ENCODE measurements at regions not wholly inside any gene's neighbourhood (a gene's known extent, or its start where the extent isn't known, plus 50 kb on each side); places are given as distances from the start of the nearest gene placed in this dataset.

DNA sequence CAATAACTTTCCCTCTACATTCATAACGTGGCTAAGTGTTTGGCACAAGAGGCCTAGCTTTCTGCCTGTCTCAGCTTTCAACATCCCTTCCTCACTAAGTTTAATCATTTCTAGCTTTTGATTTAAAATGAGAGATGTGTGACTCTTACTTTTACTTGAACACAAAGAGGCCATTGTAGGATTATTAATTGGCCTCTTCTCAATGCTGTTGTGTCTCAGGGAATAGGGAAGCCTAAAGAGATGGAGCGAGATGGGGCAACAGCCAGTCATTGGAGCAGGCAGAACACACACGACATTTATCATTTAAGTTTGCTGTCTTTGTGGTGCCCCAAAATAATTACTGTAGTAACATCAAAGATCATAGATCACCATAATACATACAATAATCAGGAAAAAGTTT, 167.1 kb upstream of the TRIM24 start:
- Mint-ChIP-seq H3K27ac (no peak overlapping the region), H3K36me3 (peaks cover 4% of the 10 kb centered on the region), H3K4me3 (no peak overlapping the region), H3K9me3 (peaks cover 14% of the 10 kb centered on the region), H3K4me1 (ENCODE audit: low read depth in 2 of 2) (no peaks in the 10 kb centered on the region), H3K27me3 (peaks cover 3 to 9% of the 10 kb centered on the region in 2 donors)
- ATAC-seq (no peak), DNase-seq (ENCODE audit: low spot score) (no peak)

DNA sequence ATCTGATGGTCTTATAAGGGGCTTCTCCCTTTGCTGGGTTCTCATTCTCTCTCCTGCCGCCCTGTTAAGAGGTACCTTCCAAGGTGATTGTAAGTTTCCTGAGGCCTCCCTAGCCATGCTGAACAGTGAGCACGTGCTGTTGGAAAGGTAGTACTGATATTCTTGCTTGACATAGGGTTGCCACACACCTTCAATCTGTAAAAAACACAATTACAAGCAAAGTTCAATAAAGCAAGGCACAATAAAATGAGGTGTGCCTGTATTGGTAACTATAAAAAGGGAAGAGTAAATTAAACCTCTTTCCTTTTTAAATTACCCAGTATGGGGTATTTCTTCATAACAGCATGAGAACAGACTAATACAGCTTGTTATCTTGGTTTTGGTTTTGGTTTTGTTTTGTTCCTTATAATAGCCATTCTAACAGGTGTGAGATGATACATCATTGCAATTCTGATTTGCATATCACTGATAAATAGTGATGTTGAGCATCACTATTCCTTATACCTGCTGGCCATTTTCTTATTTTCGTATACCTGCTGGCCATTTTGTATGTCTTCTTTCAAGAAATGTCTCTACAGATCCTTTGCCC, 164.9 kb upstream of the TRIM24 start:
- Mint-ChIP-seq H3K4me3 (no peak overlapping the region), H3K36me3 (no peaks in the 10 kb centered on the region), H3K27me3 (peaks cover 0 to 1% of the 10 kb centered on the region in 2 donors), H3K27ac (no peak overlapping the region), H3K9me3 (peaks cover 3% of the 10 kb centered on the region), H3K4me1 (ENCODE audit: low read depth in 2 of 2) (no peaks in the 10 kb centered on the region)
- DNase-seq (ENCODE audit: low spot score) (no peak), ATAC-seq (no peak)

DNA sequence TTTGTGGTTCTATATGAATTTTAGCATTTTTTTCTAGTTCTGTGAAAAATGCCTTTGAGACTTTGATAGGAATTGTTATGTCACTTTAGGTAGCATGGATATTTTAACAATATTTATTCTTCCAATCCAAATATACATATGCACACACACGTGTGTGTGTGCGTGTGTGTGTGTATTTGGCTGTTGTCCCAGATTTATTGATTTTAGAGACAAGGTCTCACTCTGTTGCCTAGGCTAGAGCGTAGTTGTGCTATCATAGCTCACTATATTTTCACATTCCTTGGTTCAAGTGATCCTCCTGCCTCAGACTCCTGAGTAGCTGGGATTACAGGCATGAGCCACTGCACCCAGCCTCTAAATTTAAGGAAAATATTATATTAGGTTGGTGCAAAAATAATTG, 162.5 kb upstream of the TRIM24 start:
- no peak overlapping the region for H3K27ac Mint-ChIP-seq
- DNase-seq (ENCODE audit: low spot score) (no peak), ATAC-seq (no peak)
- no peaks in the 10 kb centered on the region for H3K36me3 Mint-ChIP-seq
- no peaks in the 10 kb centered on the region for H3K27me3 Mint-ChIP-seq
- no peak overlapping the region for H3K4me3 Mint-ChIP-seq
- H3K9me3 Mint-ChIP-seq, result no peaks in the 10 kb centered on the region
- no peaks in the 10 kb centered on the region for H3K4me1 Mint-ChIP-seq (ENCODE audit: low read depth in 2 of 2)

DNA sequence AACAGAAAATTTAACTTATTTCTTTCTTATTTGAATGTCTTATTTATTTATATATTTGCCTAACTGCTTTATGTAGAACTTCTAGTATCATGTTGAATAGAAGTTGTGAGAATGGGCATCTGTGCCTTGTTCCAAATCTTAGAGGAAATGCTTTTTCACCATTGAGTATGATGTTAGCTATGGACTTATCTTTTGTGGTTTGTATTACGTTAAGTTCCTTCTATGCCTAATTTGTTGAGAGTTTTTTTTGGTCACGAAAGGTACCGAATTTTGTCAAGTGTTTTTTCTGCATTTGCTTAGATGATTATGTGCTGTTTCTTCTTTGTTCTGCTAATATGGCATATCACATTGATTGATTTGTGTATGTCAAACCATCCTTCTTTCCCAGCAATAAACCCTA, 161.0 kb upstream of the TRIM24 start:
- DNase-seq (ENCODE audit: low spot score) (no peak), ATAC-seq (no peak)
- Mint-ChIP-seq H3K36me3 (no peaks in the 10 kb centered on the region), H3K4me3 (no peak overlapping the region), H3K4me1 (ENCODE audit: low read depth in 2 of 2) (no peaks in the 10 kb centered on the region), H3K27me3 (no peaks in the 10 kb centered on the region), H3K9me3 (no peaks in the 10 kb centered on the region), H3K27ac (no peak overlapping the region)

DNA sequence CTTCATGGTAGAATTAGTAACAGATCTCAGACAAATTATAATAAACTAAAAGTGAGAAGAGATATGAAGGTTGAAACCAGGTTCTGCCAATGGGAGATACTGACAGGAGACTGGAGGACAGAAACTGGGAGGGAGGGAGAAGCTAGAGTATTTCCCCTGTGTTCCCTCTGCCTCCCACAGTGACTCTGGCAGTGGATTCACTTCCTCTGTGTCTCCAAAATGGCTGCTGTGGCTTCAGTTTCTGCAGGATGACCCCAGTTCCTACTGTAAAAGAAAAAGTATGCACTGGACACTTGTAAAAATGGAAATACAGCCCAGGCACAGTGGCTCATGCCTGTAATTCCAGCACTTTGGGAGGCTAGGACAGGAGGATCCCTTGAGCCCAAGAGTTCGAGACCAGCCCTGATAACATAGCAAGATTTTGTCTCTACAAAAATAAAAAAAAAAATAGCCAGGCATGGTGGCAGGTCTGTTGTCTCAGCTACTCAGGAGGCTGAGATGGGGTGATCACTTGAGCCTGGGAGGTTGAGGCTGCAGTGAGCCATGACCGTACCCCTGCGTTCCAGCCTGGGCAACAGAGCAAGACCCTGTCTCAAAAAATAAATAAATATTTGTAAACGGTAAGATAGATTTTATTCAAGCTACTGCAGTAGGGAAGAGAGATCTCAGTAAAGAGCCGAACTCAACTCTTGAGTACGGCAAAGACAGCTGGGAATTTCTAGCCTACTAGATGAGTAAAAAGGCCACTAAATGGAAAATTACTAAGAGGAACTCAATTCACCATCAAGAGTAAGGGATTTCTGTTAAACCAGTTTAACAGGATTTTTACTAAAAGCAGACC, 156.6 kb upstream of the TRIM24 start:
- no peak overlapping the region for H3K4me3 Mint-ChIP-seq
- H3K9me3 Mint-ChIP-seq, result no peaks in the 10 kb centered on the region
- H3K27ac Mint-ChIP-seq, result no peak overlapping the region
- no peaks in the 10 kb centered on the region for H3K36me3 Mint-ChIP-seq
- no peaks in the 10 kb centered on the region for H3K27me3 Mint-ChIP-seq
- ATAC-seq (no peak), DNase-seq (ENCODE audit: low spot score) (no peak)
- H3K4me1 Mint-ChIP-seq (ENCODE audit: low read depth in 2 of 2), result no peaks in the 10 kb centered on the region

DNA sequence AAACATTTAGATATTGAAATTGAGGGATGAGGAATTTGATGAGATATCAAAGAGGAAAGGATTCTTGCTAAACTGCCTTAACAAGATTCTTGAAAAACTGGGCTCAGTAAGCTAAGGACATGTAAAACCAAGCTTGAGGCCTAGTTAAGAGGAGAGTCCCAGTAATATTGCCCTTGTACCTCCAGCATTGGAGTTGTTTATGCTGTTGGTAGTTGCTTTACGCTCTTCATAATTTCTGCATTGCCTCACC, 156.1 kb upstream of the TRIM24 start:
- Mint-ChIP-seq H3K27me3 (no peaks in the 10 kb centered on the region), H3K4me3 (no peak overlapping the region), H3K27ac (no peak overlapping the region), H3K36me3 (no peaks in the 10 kb centered on the region), H3K9me3 (no peaks in the 10 kb centered on the region), H3K4me1 (ENCODE audit: low read depth in 2 of 2) (no peaks in the 10 kb centered on the region)
- DNase-seq (ENCODE audit: low spot score), result no peak
- no peak for ATAC-seq

DNA sequence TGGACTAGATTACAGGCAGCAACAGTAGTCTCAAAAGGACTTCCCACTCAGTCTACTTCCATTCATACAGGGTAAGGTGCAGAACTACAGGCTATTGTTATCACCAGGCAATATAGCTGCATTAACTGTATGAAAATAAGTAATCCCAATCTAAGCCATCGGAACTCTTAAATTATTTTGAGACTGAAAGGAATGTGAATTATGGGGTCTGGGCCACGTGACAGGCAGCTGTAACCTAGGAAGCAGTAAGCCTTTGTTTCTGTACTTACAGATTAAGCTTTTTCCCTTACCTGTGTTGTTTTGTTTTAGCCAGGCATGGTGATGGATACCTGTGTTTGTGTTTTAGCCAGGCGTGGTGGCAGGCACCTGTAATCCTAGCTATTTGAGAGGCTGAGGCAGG, 152.4 kb upstream of the TRIM24 start:
- Mint-ChIP-seq H3K27ac (no peak overlapping the region), H3K4me1 (ENCODE audit: low read depth in 2 of 2) (no peaks in the 10 kb centered on the region), H3K36me3 (no peaks in the 10 kb centered on the region), H3K9me3 (peaks cover 4% of the 10 kb centered on the region), H3K4me3 (no peak overlapping the region), H3K27me3 (peaks cover 0 to 3% of the 10 kb centered on the region in 2 donors)
- DNase-seq (ENCODE audit: low spot score) (no peak), ATAC-seq (no peak)

DNA sequence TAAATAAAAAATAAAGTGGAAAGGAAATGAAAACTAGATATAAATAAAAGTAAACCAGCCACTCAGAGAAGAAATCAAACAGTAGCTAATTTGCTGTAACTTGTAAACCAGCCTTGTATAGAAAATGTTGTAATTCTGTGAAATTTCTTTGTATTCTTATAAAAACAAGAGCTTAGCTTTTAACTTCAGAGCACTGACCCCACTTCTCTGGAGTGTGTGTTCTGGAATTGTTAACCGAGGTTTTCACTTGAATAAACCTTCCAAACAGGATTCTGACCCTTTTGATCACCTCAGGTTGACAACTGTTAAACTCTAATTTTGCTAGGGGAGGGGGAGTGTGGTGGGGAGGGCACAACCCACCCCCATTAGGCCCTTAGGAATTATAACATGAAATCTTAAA, 151.9 kb upstream of the TRIM24 start:
- H3K27me3 Mint-ChIP-seq, result peaks cover 0 to 3% of the 10 kb centered on the region in 2 donors
- DNase-seq (ENCODE audit: low spot score) (no peak), ATAC-seq (no peak)
- H3K9me3 Mint-ChIP-seq, result peaks cover 4% of the 10 kb centered on the region
- no peak overlapping the region for H3K4me3 Mint-ChIP-seq
- H3K27ac Mint-ChIP-seq, result no peak overlapping the region
- no peaks in the 10 kb centered on the region for H3K4me1 Mint-ChIP-seq (ENCODE audit: low read depth in 2 of 2)
- no peaks in the 10 kb centered on the region for H3K36me3 Mint-ChIP-seq

DNA sequence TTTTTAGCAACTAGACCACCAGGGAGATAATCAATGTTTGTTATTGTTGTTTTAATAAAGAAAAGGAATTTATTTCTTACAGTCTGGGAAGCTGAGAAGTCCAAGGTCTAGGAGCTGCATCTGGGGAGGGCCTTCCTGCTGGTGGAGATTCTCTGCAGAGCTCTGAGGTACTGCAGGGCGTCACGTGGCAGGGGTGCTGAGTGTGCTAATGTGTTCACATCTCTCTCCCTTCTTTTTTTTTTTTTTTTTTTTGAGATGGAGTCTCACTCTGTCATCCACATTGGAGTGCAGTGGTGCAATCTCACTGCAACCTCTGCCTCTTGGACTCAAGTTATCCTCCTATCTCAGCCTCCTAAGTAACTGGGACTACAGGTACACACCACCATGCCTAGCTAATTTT, 150.9 kb upstream of the TRIM24 start:
- no peak overlapping the region for H3K4me3 Mint-ChIP-seq
- H3K4me1 Mint-ChIP-seq (ENCODE audit: low read depth in 2 of 2), result no peaks in the 10 kb centered on the region
- DNase-seq (ENCODE audit: low spot score), result no peak
- H3K9me3 Mint-ChIP-seq, result peaks cover 4% of the 10 kb centered on the region
- ATAC-seq, result no peak
- H3K27me3 Mint-ChIP-seq, result peaks cover 0 to 3% of the 10 kb centered on the region in 2 donors
- no peak overlapping the region for H3K27ac Mint-ChIP-seq
- H3K36me3 Mint-ChIP-seq, result no peaks in the 10 kb centered on the region

DNA sequence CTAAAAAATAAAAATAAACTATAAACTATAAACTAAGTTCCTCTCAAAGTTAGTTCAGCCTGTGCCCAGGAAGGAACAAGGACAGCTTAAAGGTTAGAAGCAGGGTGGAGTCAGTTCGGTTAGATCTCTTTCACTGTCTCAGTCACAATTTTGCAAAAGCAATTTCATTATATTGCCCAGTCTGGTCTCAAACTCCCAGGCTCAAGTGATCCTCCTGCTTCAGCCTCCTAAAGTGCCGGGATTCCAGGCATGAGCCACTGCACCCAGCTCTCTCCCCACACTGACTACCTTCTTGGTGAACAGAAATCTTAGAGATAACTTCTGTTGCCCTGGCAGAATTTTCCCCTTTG, 146.3 kb upstream of the TRIM24 start:
- Mint-ChIP-seq H3K27ac (no peak overlapping the region), H3K4me1 (ENCODE audit: low read depth in 2 of 2) (no peaks in the 10 kb centered on the region), H3K9me3 (peaks cover 7% of the 10 kb centered on the region), H3K4me3 (no peak overlapping the region), H3K36me3 (no peaks in the 10 kb centered on the region), H3K27me3 (peaks cover 0 to 3% of the 10 kb centered on the region in 2 donors)
- DNase-seq (ENCODE audit: low spot score) (no peak), ATAC-seq (no peak)

DNA sequence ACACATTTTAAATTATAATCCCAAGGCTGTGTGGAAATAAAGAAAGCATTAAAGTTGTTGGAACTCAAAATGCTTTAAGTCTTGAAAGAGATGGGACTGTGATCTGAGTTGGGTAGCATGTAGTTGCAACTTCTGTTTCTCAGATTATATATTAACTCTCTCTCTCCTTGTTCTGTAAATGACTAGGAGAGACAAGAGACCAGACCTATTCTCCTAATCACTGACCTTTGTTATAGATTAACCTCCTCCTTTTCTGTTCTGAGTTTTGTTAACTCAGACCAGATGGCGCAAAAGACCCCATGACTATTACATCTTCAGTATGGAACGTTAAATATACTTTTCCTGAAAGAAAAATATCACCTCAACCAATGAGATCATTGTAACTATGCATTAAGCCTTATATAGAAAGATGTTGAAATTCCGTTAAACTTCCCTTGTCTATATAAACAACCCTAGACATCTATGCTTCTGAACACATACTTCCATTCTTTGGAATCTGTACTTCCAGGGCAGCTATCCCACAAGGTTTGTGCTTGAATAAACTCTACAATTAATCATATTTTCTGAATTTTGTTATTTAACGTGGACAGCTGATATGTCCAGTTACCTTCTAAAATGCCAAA, 143.5 kb upstream of the TRIM24 start:
- no peaks in the 10 kb centered on the region for H3K36me3 Mint-ChIP-seq
- H3K27ac Mint-ChIP-seq, result no peak overlapping the region
- H3K4me3 Mint-ChIP-seq, result no peak overlapping the region
- H3K9me3 Mint-ChIP-seq, result peaks cover 6% of the 10 kb centered on the region
- DNase-seq (ENCODE audit: low spot score), result no peak
- no peaks in the 10 kb centered on the region for H3K4me1 Mint-ChIP-seq (ENCODE audit: low read depth in 2 of 2)
- H3K27me3 Mint-ChIP-seq, result no peaks in the 10 kb centered on the region
- ATAC-seq, result no peak

DNA sequence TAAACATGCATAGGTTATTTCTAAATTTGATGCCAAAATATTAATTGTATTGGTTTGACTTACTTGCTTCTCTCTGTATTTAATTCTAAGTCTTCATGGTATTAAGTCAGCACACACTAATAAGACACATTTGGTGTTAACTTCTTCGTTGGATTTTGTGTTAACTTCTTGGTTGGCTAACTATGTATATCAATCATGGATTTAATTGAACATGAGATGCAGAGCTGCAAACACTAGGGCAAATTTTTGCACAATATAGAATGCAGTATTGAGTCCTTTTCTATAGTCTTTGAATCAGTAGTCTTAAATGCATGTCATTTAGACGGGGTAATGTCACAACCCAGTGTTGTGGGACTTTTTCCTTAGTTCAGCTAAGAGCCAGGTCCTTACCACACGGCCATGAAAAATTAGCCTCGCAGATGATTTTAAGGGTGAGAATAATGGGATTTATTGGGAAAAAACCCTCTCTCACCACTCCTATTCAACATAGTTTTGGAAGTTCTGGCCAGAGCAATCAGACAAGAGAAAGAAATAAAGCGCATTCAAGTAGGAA, 142.9 kb upstream of the TRIM24 start:
- Mint-ChIP-seq H3K27me3 (no peaks in the 10 kb centered on the region), H3K27ac (no peak overlapping the region), H3K4me3 (no peak overlapping the region), H3K4me1 (ENCODE audit: low read depth in 2 of 2) (no peaks in the 10 kb centered on the region), H3K36me3 (no peaks in the 10 kb centered on the region), H3K9me3 (peaks cover 6% of the 10 kb centered on the region)
- DNase-seq (ENCODE audit: low spot score) (no peak), ATAC-seq (no peak)

DNA sequence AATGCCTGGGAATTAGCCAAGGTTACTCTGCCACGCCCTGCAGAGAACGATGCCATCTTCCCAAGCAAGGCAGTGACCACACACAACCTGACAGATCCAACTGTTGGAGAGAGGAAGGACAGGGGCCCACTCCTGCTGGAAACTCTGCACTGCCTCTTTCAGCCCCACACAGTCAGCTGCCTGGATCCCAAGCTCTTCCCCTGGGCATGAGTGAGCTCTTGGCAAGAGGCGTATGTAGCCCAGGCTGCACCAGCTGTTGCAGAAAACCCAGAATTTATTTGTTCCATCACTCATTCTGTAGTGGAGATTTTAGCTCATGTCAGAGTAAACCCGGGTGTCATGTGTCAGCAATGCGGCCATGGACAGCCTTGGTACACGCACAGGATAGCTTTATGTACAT, 135.1 kb upstream of the TRIM24 start:
- Mint-ChIP-seq H3K4me1 (ENCODE audit: low read depth in 2 of 2) (no peaks in the 10 kb centered on the region), H3K4me3 (no peak overlapping the region), H3K27ac (no peak overlapping the region), H3K9me3 (peaks cover 18% of the 10 kb centered on the region), H3K27me3 (no peaks in the 10 kb centered on the region), H3K36me3 (peaks cover 19% of the 10 kb centered on the region)
- no peak for ATAC-seq
- no peak for DNase-seq (ENCODE audit: low spot score)

DNA sequence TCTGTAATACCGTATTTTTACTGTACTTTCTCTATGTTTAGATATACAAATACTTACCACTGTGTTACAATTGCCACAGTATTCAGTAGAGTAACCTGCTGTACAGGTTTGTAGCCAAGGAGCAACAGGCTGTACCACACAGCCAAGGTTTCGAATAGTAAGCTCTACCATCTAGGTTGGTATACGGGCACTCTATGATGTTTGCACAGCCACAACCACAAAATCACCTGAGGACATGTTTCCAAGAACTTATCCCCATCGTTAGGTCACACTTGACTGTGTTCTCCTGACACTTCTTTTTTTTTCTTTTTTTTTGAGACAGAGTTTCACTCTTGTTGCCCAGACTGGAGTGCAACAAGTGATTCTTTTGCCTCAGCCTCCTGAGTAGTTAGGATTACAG, 134.6 kb upstream of the TRIM24 start:
- no peak for DNase-seq (ENCODE audit: low spot score)
- H3K9me3 Mint-ChIP-seq, result peaks cover 18% of the 10 kb centered on the region
- peaks cover 24% of the 10 kb centered on the region for H3K36me3 Mint-ChIP-seq
- no peaks in the 10 kb centered on the region for H3K27me3 Mint-ChIP-seq
- no peak for ATAC-seq
- no peaks in the 10 kb centered on the region for H3K4me1 Mint-ChIP-seq (ENCODE audit: low read depth in 2 of 2)
- H3K27ac Mint-ChIP-seq, result no peak overlapping the region
- no peak overlapping the region for H3K4me3 Mint-ChIP-seq

All from natural killer cell treated with Interleukin-12 subunit alpha and Interleukin-12 subunit beta and Interleukin-15 and Interleukin-18, amount 100 ng/mL, for 72 hours (primary cell).